ENCODE measurements at regions not wholly inside any gene's neighbourhood (a gene's known extent, or its start where the extent isn't known, plus 50 kb on each side); places are given as distances from the start of the nearest gene placed in this dataset.

DNA sequence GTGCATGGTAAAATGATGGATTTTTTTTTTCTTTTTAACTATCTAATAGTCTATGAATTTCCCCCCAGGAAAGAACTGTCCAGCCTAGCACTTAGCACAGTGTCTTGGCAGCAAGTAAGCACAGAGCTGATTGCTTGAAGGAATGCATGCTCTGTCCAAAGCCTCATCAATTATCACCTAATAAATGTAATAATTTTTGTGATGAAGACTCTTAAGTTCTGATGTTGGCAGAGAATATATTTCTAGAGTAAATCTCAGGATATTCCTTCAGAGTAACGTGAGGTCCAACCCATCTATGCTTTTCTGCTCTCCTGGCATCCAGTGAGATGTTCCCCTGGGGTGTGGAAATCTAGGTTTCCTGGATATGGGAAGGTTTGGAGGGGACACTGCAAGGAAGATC, 152.4 kb downstream of the TMX1 start:
- Histone ChIP-seq H3K4me3 (ENCODE audit: low read depth, low read length) (no peak overlapping the region), H3K27me3 (replicated peaks) (no peaks in the 10 kb centered on the region), H3K36me3 (replicated peaks) (no peaks in the 10 kb centered on the region), H3K27ac (no peak overlapping the region)
- in situ Hi-C loops (cut with HindIII; ENCODE audit: low pct_ligation_motif_present, low sequenced_read_pairs): no loop called here
- TF ChIP-seq, protein P1, sequence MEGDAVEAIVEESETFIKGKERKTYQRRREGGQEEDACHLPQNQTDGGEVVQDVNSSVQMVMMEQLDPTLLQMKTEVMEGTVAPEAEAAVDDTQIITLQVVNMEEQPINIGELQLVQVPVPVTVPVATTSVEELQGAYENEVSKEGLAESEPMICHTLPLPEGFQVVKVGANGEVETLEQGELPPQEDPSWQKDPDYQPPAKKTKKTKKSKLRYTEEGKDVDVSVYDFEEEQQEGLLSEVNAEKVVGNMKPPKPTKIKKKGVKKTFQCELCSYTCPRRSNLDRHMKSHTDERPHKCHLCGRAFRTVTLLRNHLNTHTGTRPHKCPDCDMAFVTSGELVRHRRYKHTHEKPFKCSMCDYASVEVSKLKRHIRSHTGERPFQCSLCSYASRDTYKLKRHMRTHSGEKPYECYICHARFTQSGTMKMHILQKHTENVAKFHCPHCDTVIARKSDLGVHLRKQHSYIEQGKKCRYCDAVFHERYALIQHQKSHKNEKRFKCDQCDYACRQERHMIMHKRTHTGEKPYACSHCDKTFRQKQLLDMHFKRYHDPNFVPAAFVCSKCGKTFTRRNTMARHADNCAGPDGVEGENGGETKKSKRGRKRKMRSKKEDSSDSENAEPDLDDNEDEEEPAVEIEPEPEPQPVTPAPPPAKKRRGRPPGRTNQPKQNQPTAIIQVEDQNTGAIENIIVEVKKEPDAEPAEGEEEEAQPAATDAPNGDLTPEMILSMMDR (IDR thresholded peaks at IDR 0.05; ENCODE audit: low read depth, low read length, missing control alignments): no peak
- no peak for DNase-seq

- TF ChIP-seq, protein P1 (IDR thresholded peaks at IDR 0.05; ENCODE audit: low read depth, low read length, missing control alignments): no peak
- Histone ChIP-seq H3K27me3 (replicated peaks) (no peaks in the 10 kb centered on the region), H3K4me3 (ENCODE audit: low read depth, low read length) (no peak overlapping the region), H3K36me3 (replicated peaks) (no peaks in the 10 kb centered on the region), H3K27ac (peak overlapping the region; percentile 98)
- in situ Hi-C loops (cut with HindIII; ENCODE audit: low pct_ligation_motif_present, low sequenced_read_pairs): no loop called here
- DNase-seq: no peak
Observed at GRCh38 chr14:51394384-51394783, 154.3 kb downstream of the TMX1 start.

- in situ Hi-C loops (cut with HindIII; ENCODE audit: low pct_ligation_motif_present, low sequenced_read_pairs): no loop called here
- Histone ChIP-seq H3K27me3 (replicated peaks) (no peaks in the 10 kb centered on the region), H3K27ac (peak overlapping the region; percentile 98), H3K4me3 (ENCODE audit: low read depth, low read length) (no peak overlapping the region), H3K36me3 (replicated peaks) (no peaks in the 10 kb centered on the region)
- DNase-seq: no peak
- TF ChIP-seq, protein P1 (IDR thresholded peaks at IDR 0.05; ENCODE audit: low read depth, low read length, missing control alignments): no peak
Observed at GRCh38 chr14:51394804-51395203, 154.8 kb downstream of the TMX1 start.

DNA sequence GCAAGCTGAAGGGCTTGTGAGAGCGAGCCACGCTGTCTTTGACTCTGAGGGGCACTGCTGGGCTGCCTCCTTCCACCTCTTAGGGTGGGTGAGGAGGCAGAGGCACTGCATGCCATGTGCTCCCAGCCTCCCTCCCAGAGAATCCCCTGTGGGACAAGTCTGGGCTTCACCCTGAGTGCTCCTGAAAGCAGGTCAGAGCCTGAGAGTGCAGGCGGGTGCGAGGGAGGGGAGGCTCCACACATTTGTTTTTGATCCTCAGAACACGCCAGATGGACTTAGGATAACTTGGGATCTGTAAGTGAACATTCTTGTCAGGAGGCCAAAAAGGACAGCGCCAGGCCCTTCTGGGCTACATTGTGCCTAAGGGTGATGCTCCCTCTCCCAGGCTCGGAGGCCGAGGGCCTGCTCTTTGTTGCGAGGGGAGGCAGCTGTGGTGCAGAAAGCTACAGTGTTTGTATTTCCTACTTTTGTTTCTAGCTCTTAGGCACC, 155.4 kb downstream of the TMX1 start:
- in situ Hi-C loops (cut with HindIII; ENCODE audit: low pct_ligation_motif_present, low sequenced_read_pairs): no loop called here
- DNase-seq: peak; percentile 79
- Histone ChIP-seq H3K36me3 (replicated peaks) (no peaks in the 10 kb centered on the region), H3K4me3 (ENCODE audit: low read depth, low read length) (no peak overlapping the region), H3K27ac (peak overlapping the region; percentile 98), H3K27me3 (replicated peaks) (no peaks in the 10 kb centered on the region)
- TF ChIP-seq, protein P1 (IDR thresholded peaks at IDR 0.05; ENCODE audit: low read depth, low read length, missing control alignments): peak; percentile 31

GRCh38 chr14:51396222-51396815, 156.3 kb downstream of the TMX1 start:
- TF ChIP-seq, protein P1 (IDR thresholded peaks at IDR 0.05; ENCODE audit: low read depth, low read length, missing control alignments): no peak
- H3K36me3 ChIP-seq (replicated peaks): no peaks in the 10 kb centered on the region
- peak; percentile 95 for DNase-seq
- H3K27me3 ChIP-seq (replicated peaks): no peaks in the 10 kb centered on the region
- H3K4me3 ChIP-seq (ENCODE audit: low read depth, low read length): peak overlapping the region; percentile 10
- in situ Hi-C loops (cut with HindIII; ENCODE audit: low pct_ligation_motif_present, low sequenced_read_pairs): no loop called here
- peak overlapping the region; percentile 98 for H3K27ac ChIP-seq

DNA sequence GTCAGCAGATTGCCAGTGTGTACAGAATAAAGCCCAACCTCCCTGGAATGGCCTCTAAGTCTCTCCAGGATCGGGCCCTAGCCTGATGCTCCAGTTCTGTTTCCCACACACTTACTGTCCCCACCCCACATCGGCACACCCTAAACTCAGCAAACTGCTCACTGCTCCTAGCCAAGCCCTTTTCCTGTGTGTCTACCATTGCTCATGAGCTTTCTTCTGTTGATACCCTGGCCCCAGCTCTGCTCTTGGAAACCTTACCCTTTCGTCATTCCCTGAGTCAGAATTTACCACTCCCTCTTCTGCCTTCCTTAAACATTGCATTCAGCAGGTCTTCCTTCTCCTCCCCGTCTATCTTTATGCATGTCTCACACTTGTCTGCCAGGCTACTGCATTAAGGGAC, 158.9 kb downstream of the TMX1 start:
- H3K27ac ChIP-seq: peak overlapping the region; percentile 98
- peak; percentile 93 for DNase-seq
- TF ChIP-seq, protein P1 (IDR thresholded peaks at IDR 0.05; ENCODE audit: low read depth, low read length, missing control alignments): peak; percentile 45

More for the DNA sequence above, 158.9 kb downstream of the TMX1 start:
- in situ Hi-C loops (cut with HindIII; ENCODE audit: low pct_ligation_motif_present, low sequenced_read_pairs): no loop called here
- Histone ChIP-seq H3K36me3 (replicated peaks) (no peaks in the 10 kb centered on the region), H3K27me3 (replicated peaks) (no peaks in the 10 kb centered on the region), H3K4me3 (ENCODE audit: low read depth, low read length) (no peak overlapping the region)

Data from brain microvascular endothelial cell (primary cell).